Skeletal muscle cell (primary cell): ENCODE measurements at regions not wholly inside any gene's neighbourhood (a gene's known extent, or its start where the extent isn't known, plus 50 kb on each side); places are given as distances from the start of the nearest gene placed in this dataset.
"Not testable (repeated sequence)": the region's sequence is repeated elsewhere in the genome, so short reads cannot be mapped to it uniquely, and the experiment has no call there.

ENCODE experiments used
- DNase-seq: peaks from one replicate; pipeline ENCODE4 v3.0.0-alpha.2; 2010; ENCODE audit warnings: low read depth
- H3K4me3 ChIP-seq: 2 replicates; pipeline ENCODE4 v1.5.1; 2011; ENCODE audit warnings: low read depth, mild to moderate bottlenecking, control low read depth, low read length, moderate library complexity

DNA sequence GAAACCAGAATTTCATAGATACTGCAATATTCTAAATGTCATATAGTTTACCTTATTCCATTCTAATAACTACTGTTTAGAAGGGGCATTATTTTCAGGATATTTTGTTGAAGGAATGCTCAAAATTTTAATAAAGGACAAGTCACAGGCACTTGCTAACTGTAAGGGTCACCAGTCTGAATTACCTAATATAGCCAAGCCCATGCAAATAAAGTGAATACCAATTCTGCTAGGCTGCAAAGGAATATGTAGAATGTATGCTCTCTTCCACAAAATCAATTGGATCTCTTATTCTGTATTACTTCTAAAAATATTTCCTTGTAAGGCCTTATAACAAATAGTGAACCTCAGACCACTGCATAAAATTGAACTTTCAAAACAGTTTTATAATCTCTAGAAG lies 52.3 kb upstream of the FAT4 start:
- DNase-seq = no peak
- H3K4me3 ChIP-seq = no peak overlapping the region

GRCh38 chr4:125262079-125262478 lies 52.7 kb upstream of the FAT4 start:
- no peak overlapping the region for H3K4me3 ChIP-seq
- no peak for DNase-seq

- H3K4me3 ChIP-seq = no peak overlapping the region
- peak; percentile 55 for DNase-seq
Observed at GRCh38 chr4:125254106-125254505, 60.6 kb upstream of the FAT4 start.

GRCh38 chr4:125244848-125245450 lies 69.8 kb upstream of the FAT4 start:
- H3K4me3 ChIP-seq = no peak overlapping the region
- no peak for DNase-seq

DNA sequence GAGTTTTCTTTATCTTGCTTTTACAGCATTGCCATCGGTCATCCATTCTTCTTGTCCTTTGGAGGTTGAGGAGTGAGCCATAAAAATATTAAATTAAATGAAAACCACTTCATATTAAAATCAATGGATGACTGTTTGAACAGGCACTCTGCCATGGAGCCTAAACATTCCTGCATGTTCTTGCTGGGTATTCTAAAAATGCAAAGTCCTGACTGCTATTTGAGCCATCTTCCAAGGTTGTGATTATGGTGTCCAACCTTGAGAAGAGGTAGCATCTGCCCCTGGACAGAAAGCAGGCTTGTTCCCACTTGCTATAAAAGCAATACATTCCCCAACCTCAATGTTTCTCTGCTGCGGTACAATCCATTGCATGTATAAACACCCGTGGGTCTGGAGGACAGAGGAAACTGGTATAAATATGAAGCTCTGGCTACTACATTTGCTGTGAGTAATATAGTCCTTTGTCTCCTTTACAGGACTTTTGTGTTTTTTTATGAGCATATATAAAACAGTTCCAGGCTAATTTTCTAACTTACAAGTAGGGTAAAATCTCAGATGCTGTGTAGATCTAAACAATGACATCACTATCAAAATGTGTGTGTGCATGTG lies 70.9 kb upstream of the FAT4 start:
- no peak for DNase-seq
- no peak overlapping the region for H3K4me3 ChIP-seq

DNA sequence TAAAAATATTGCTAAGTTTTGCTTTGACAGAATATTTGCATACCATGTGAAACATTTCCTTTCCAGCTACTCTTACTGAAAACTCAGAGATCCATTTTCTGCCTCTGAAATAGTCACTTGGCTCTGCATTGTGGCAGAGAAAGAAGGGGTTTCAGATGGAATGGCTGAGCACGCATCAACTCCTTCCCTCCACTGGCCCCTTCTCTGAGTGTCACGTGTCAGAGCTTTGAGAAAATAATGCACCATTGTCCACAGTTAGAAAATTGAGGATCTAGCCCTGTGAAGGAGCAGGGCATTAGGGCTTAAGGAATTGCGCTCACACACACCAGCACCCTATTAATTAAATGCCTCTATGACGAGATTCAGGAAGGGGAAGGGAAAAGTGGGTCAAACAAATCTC lies 78.8 kb upstream of the FAT4 start:
- H3K4me3 ChIP-seq = no peak overlapping the region
- DNase-seq = no peak

GRCh38 chr4:125231661-125232060 lies 83.1 kb upstream of the FAT4 start:
- no peak overlapping the region for H3K4me3 ChIP-seq
- no peak for DNase-seq

DNA sequence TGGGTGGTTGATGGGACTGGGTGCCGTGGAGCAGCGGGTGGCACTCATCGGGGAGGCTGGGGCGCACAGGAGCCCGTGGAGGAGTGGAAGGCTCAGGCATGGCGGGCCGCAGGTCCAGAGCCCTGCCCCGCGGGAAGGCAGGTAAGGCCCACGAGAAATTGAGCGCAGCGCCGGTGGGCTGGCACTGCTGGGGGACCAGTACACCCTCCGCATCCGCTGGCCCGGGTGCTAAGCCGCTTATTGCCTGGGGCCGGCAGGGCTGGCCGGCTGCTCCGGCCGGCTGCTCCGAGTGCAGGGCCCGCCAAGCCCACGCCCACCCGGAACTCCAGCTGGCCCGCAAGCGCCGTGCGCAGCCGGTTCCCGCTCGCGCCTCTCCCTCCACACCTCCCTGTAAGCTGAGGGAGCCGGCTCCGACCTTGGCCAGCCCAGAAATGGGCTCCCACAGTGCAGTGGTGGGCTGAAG lies 85.1 kb upstream of the FAT4 start:
- no peak overlapping the region for H3K4me3 ChIP-seq
- no peak for DNase-seq

DNA sequence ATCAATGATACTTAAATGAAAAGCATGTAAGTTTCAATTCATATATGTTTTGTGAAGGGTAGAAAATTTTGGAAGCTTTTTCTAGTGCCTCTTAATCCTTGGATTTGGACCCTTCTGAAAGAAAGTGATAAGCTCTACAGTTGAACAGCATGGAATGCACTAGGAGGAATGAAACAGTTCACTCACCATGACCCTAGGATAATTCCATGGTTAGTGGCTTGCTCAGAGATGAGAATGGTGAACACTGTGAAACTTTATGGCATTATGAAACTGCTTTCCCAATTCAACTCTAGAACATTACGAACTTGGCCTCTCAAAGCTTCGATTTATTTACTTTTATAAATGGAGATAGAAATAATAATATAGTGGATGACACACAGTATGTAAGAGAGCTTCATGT lies 88.9 kb upstream of the FAT4 start:
- DNase-seq = peak; percentile 9

GRCh38 chr4:125200556-125200955 lies 114.2 kb upstream of the FAT4 start:
- no peak for DNase-seq
- H3K4me3 ChIP-seq = no peak overlapping the region

More for the DNA sequence above, 88.9 kb upstream of the FAT4 start:
- no peak overlapping the region for H3K4me3 ChIP-seq

DNA sequence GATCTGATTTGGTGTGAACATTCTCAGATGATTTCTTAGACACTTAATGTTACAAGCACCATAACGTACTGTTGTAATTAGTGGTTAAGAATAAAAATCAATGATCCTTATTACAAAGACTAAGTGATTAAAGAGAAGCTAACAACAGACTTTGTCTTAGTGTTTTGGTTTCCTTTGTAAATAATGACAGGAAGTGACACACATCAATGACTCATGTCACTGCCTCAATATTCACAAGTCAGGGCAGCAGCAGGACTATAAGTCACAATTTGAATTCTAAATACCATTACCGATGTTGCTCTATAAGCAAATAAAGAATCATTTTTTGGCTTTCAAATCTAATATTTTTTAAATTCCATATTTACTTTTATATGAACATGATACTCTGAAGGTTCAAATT lies 115.8 kb upstream of the FAT4 start:
- H3K4me3 ChIP-seq = no peak overlapping the region
- DNase-seq = no peak

DNA sequence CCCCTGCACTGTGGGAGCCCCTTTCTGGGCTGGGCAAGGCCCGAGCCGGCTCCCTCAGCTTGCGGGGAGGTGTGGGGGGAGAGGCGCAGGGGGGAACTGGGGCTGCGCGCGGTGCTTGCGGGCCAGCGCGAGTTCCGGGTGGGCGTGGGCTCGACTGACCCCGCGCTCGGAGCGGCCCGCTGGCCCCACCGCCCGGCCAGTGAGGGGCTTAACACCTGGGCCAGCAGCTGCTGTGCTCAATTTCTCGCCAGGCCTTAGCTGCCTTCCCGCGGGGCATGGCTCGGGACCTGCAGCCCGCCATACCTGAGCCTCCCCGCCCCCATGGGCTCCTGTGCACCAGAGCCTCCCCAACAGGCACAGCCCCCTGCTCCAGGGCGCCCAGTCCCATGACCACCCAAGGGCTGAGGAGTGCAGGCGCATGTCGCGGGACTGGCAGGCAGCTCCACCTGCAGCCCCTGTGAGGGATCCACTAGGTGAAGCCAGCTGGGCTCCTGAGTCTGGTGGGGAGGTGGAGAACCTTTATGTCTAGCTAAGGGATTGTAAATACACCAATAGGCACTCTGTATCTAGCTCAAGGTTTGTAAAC lies 122.8 kb upstream of the FAT4 start:
- H3K4me3 ChIP-seq, DNase-seq: not testable (repeated sequence)

DNA sequence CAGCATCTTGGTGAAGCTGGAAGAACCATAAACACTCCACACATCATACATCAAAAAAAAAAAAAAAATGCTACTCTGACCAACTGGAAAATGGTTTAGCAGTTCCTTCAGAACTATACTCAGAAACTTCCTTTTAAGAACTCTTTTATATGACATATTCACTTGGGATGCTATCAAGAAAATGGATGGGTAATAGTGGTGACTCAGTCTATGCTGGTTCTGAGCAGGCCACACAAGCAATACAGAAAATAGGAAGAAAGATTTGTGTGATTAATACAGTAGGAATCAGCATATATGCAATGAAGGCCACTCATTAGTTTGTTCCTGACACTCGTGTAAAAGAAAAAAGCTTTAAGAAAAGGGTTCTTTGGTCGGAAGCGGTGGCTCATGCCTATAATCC lies 123.5 kb upstream of the FAT4 start:
- peak; percentile 45 for DNase-seq
- H3K4me3 ChIP-seq = no peak overlapping the region

DNA sequence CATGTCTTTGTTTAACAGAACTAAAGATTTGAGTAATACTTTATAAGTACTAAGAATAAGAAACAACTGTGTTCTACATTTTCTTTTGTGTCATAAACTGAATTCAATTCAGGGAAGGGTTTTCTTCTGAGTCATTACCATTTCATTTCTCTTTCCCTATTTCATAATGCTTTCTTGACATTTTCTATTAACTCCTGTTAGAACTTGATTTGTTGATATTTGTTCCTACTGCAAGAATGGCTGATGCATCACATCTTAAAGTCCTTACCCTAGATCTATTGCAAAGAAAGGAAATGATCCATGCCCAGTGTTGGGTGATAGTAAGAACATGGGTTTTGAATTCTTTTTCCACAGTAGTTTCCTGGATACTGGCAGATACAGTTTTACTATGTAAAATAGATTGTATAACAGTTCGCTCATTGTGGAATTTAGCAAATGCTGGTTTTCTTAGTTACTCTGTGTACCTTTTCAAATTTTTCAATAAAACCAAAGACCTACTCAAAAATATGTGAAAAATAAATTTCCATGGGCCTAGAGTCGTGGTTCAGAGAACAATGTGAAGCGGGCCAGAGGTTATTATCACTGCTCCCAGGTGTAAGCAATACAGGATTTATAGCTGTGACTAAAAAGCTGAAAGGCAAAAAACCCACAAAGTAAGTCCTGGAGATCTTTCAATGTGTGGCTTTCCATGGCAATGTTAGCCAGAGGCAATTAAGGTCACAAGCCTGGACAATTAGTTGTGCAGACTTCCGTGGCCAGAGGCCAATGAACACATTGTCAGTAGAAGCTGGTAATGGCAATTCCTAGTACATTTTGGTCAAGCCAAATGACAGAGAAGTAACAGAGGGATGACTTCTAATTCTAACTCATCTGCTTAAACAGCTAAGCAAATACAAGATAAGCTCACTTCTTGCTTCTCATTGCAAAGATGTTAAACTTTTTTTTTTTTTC lies 127.3 kb upstream of the FAT4 start:
- DNase-seq = peak; percentile 81
- H3K4me3 ChIP-seq = no peak overlapping the region

DNA sequence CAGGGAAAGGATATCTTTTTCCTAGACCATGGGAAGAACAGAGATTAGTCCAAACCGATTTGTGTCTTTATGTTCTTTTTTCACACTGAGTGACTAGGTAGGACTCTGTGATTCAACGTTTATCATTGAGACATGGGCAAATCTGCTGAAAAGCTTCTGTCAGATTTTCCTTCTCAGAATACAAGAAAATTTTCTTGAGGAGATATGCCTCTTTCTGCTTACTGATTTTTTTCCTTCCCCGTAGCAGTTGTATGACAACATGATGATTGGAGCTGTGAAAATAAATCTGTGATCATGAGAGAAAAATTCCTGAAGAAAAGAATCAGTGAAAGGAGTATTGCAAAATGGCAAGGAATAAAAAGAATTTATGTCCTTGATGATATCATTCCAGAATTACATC lies 130.6 kb upstream of the FAT4 start:
- DNase-seq = no peak
- H3K4me3 ChIP-seq = no peak overlapping the region

DNA sequence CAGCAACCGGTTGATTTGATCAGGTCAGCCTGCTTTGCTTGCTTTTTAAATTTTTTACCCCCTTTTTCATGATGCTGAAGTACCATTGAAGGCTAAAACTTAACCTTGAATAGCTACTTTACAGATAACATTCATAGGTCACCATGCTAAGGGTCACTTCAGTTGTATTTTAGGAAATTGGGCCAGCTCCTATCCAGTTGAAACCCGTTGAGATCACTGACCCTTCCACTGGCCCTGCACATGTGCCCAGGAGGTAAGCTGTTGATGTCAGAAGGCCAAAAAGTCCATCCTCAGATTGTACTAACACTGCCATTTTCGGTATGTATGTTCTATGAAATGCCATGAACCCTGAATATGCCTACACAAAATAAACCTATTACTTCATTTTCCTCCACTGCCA lies 133.0 kb upstream of the FAT4 start:
- no peak overlapping the region for H3K4me3 ChIP-seq
- DNase-seq = no peak

- no peak for DNase-seq
- H3K4me3 ChIP-seq = no peak overlapping the region
Observed at GRCh38 chr4:125179727-125180126, 135.0 kb upstream of the FAT4 start.

- DNase-seq = no peak
Observed at GRCh38 chr4:125169192-125169591, 145.6 kb upstream of the FAT4 start.

GRCh38 chr4:125168531-125168930 lies 146.2 kb upstream of the FAT4 start:
- DNase-seq = no peak
- H3K4me3 ChIP-seq = no peak overlapping the region

More at GRCh38 chr4:125169192-125169591, 145.6 kb upstream of the FAT4 start:
- no peak overlapping the region for H3K4me3 ChIP-seq

DNA sequence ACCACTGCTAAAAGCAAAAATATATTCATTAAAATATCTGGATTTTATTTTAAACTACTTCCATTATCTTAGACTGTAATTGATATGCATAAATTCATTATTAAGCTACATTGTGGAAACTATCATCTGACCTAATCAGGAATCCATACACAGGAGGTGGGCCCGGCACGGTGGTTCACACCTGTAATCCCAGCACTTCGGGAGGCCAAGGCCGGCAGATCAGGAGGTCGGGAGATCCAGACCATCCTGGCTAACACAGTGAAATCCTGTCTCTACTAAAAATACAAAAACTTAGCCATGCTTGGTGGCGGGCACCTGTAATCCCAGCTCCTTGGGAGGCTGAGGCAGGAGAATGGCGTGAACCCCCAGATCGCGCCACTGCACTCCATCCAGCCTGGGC lies 148.7 kb upstream of the FAT4 start:
- not testable (repeated sequence) for DNase-seq, H3K4me3 ChIP-seq
